HEK293 (cell line): ENCODE measurements at regions not wholly inside any gene's neighbourhood (a gene's known extent, or its start where the extent isn't known, plus 50 kb on each side); places are given as distances from the start of the nearest gene placed in this dataset.

Source experiments
- CTCF ChIA-PET: fragments of 350-600 bp; formaldehyde crosslinking; extraction: SDS; loops from one replicate; lab custom pipeline; 2021; ENCODE audit warnings: antibody characterized with exemption; lab: Yijun Ruan, JAX
- POLR2A ChIA-PET: fragments of 300-600 bp; formaldehyde crosslinking; extraction: SDS; loops from one replicate; lab custom pipeline; 2020; ENCODE audit warnings: antibody characterized with exemption, inconsistent platforms; lab: Yijun Ruan, JAX
- H3K27ac ChIP-seq: fragments of 200-500 bp; sonication (Bioruptor generic); 2 replicates; pipeline ENCODE4 v1.5.1; 2014; ENCODE audit warnings: low read depth, low read length, control low read depth, inconsistent platforms; ENCODE audit errors: extremely low read depth
- H3K36me3 ChIP-seq, 2 experiments: fragments of 200-500 bp in 1 of 2; sonication (Bioruptor generic) in 1 of 2; 1 replicate in 1 of 2; 2 replicates in 1 of 2; pipeline ENCODE4 v1.5.1; 2014 to 2017; ENCODE audit warnings: inconsistent platforms in 2 of 2, low read length in 2 of 2; ENCODE audit not compliant: control insufficient read depth in 2 of 2, insufficient read depth in 1 of 2
- H3K4me1 ChIP-seq: fragments of 200-500 bp; sonication (Bioruptor generic); 2 replicates; pipeline ENCODE4 v1.5.1; 2014; ENCODE audit warnings: mild to moderate bottlenecking, low read length, inconsistent platforms; ENCODE audit not compliant: control insufficient read depth, insufficient read depth
- H3K4me3 ChIP-seq: 2 replicates; pipeline ENCODE4 v1.5.1; 2011; ENCODE audit warnings: low read depth, mild to moderate bottlenecking, control low read depth, low read length, moderate library complexity
- H3K9me3 ChIP-seq: fragments of 200-500 bp; sonication (Bioruptor generic); 2 replicates; pipeline ENCODE4 v1.5.1; 2014; ENCODE audit warnings: low read depth, low read length, inconsistent platforms; ENCODE audit not compliant: control insufficient read depth, insufficient read depth
- ATF2 ChIP-seq: fragments of 450-650 bp; formaldehyde crosslinking; IDR thresholded peaks from 2 replicates; pipeline ENCODE4 v1.5.1; 2016; ENCODE audit warnings: missing biosample characterization, missing genetic modification characterization, low read depth
- GLI2 ChIP-seq: fragments of 450-650 bp; formaldehyde crosslinking; IDR thresholded peaks from 2 replicates; pipeline ENCODE4; 2017; ENCODE audit warnings: missing biosample characterization, missing genetic modification characterization, low read depth, borderline replicate concordance
- KLF10 ChIP-seq: fragments of 450-650 bp; IDR thresholded peaks from 2 replicates; pipeline ENCODE4 v1.5.1; 2018; ENCODE audit warnings: missing biosample characterization, mild to moderate bottlenecking, missing genetic modification characterization
- KLF7 ChIP-seq: fragments of 450-650 bp; formaldehyde crosslinking; IDR thresholded peaks from 2 replicates; pipeline ENCODE4 v1.5.1; 2016; ENCODE audit warnings: missing biosample characterization, missing genetic modification characterization, borderline replicate concordance
- KLF8 ChIP-seq: fragments of 450-650 bp; formaldehyde crosslinking; IDR thresholded peaks from 2 replicates; pipeline ENCODE4 v1.5.1; 2016; ENCODE audit warnings: missing biosample characterization, missing genetic modification characterization
- KLF9 ChIP-seq: fragments of 450-650 bp; formaldehyde crosslinking; IDR thresholded peaks from 2 replicates; pipeline ENCODE4 v1.5.1; 2016; ENCODE audit warnings: missing biosample characterization, missing genetic modification characterization, low read depth
- PBX3 ChIP-seq: sonication (generic); formaldehyde crosslinking; IDR thresholded peaks from 2 replicates; pipeline ENCODE4 v1.8.1; 2022; ENCODE audit warnings: mild to moderate bottlenecking, moderate library complexity, missing genetic modification reagents
- SP7 ChIP-seq: fragments of 450-650 bp; formaldehyde crosslinking; IDR thresholded peaks from 2 replicates; pipeline ENCODE4 v1.5.1; 2016; ENCODE audit warnings: missing biosample characterization, missing genetic modification characterization
- ZBTB21 ChIP-seq: fragments of 450-650 bp; formaldehyde crosslinking; IDR thresholded peaks from 2 replicates; pipeline ENCODE4 v1.5.1; 2017; ENCODE audit warnings: missing biosample characterization, missing genetic modification characterization
- ZFP41 ChIP-seq: fragments of 450-650 bp; formaldehyde crosslinking; IDR thresholded peaks from 2 replicates; pipeline ENCODE4 v1.5.1; 2016; ENCODE audit warnings: missing biosample characterization, missing genetic modification characterization, borderline replicate concordance
- ZIC2 ChIP-seq: fragments of 450-650 bp; formaldehyde crosslinking; IDR thresholded peaks from 2 replicates; pipeline ENCODE4 v1.5.1; 2016; ENCODE audit warnings: missing biosample characterization, missing genetic modification characterization
- ZNF10 ChIP-seq: fragments of 450-650 bp; formaldehyde crosslinking; IDR thresholded peaks from 2 replicates; pipeline ENCODE4 v1.5.1; 2017; ENCODE audit warnings: missing biosample characterization, missing genetic modification characterization
- ZNF138 ChIP-seq: fragments of 450-650 bp; formaldehyde crosslinking; IDR thresholded peaks from 2 replicates; pipeline ENCODE4 v1.5.1; 2016; ENCODE audit warnings: missing biosample characterization, missing genetic modification characterization, borderline replicate concordance
- ZNF157 ChIP-seq: fragments of 450-650 bp; formaldehyde crosslinking; IDR thresholded peaks from 2 replicates; pipeline ENCODE4 v1.5.1; 2016; ENCODE audit warnings: missing biosample characterization, missing genetic modification characterization
- ZNF18 ChIP-seq: fragments of 450-650 bp; formaldehyde crosslinking; IDR thresholded peaks from 2 replicates; pipeline ENCODE4 v1.5.1; 2016; ENCODE audit warnings: missing biosample characterization, missing genetic modification characterization
- ZNF404 ChIP-seq: fragments of 450-650 bp; formaldehyde crosslinking; IDR thresholded peaks from 2 replicates; pipeline ENCODE4 v1.5.1; 2017; ENCODE audit warnings: missing biosample characterization, missing genetic modification characterization
- ZNF433 ChIP-seq: fragments of 450-650 bp; formaldehyde crosslinking; IDR thresholded peaks from 2 replicates; pipeline ENCODE4 v1.5.1; 2016; ENCODE audit warnings: missing biosample characterization, missing genetic modification characterization, low read depth
- ZNF521 ChIP-seq: fragments of 450-650 bp; formaldehyde crosslinking; IDR thresholded peaks from 2 replicates; pipeline ENCODE4 v1.5.1; 2017; ENCODE audit warnings: missing biosample characterization, mild to moderate bottlenecking, missing genetic modification characterization
- ZNF600 ChIP-seq: fragments of 450-650 bp; formaldehyde crosslinking; IDR thresholded peaks from 2 replicates; pipeline ENCODE4 v1.5.1; 2016; ENCODE audit warnings: missing biosample characterization, missing genetic modification characterization
- ZNF654 ChIP-seq: fragments of 450-650 bp; formaldehyde crosslinking; IDR thresholded peaks from 2 replicates; pipeline ENCODE4 v1.5.1; 2016; ENCODE audit warnings: low read depth, missing biosample characterization, missing genetic modification characterization
- ZNF776 ChIP-seq: fragments of 450-650 bp; formaldehyde crosslinking; IDR thresholded peaks from 2 replicates; pipeline ENCODE4 v1.5.0; 2017; ENCODE audit warnings: missing biosample characterization, missing genetic modification characterization, borderline replicate concordance
- ZSCAN5A ChIP-seq: fragments of 450-650 bp; formaldehyde crosslinking; IDR thresholded peaks from 2 replicates; pipeline ENCODE4 v1.5.1; 2016; ENCODE audit warnings: missing biosample characterization, missing genetic modification characterization
- TF ChIP-seq, protein P1 (sequence below): fragments of 450-650 bp; formaldehyde crosslinking; IDR thresholded peaks from 2 replicates; pipeline ENCODE4 v1.5.1; 2017; ENCODE audit warnings: missing biosample characterization, missing genetic modification characterization

DNA sequence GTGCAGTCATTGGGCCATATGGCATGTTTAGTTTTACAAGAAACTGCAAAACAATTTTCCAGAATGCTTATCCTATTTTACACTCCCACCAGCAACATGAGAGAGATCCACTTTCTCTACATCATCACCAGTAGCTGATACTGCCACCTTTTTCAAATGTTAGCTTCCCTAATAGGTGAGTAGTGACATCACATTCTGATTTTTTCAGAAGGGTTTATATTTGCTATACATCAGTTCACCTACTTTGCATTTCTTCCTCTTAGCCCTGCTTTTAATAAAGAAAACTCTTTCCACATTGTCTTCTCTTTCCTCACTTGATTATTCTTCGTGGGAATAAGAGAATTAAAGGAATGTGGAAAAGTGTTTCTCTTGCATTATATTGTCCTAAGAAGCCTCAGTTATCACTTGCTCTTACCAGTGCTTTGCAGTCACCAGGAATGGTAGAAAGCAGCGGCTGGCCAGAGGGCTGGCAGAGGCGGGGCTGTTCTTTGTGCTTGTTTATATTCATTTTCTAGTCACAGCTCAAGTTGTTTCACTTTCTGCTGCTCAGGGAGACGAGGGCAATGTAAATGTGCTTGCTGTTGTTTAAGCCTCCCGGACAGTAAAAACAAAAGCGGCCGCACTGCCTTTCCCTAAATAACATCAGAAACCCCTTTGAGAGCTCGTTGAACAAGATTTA, 164.8 kb downstream of the HSD17B3 start (continued):
- TF ChIP-seq ZNF138 (no peak), ZNF600 (tag by site-specific recombination) (no peak), PBX3 (CRISPR knock-in tag) (no peak), ZNF10 (no peak), ZNF157 (tag by site-specific recombination) (no peak)

DNA sequence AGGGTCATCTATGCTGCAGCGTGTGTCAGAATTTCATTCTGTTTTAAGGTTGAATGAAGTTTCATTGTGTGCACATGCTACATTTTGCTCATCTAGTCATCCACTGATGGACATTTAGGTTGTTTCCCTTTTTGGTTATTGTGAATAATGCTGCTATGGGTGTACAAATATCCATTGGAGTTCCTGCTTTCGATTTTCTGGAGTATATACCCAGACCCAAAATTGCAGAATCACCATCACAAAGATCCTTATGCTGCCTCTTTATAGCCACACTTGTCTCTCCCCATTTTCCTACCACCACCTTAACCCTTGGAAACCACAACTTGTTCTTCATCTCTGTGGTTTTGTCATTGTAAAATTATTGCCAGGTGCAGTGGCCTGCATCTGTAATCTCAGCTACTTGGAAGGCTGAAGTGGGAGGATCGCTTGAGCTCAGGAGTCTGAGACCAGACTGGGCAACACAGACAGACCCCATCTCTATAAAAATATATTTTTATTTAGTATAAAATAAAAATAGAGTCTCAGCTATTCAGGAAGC, 166.2 kb downstream of the HSD17B3 start:
- ChIA-PET POLR2A (interaction anchor here (0.5 kb wide), 1 partner anchor 26 kb away, joined by 3 read pairs; no protein-coding TSS in a partner anchor), CTCF (no interaction called here)
- no peak overlapping the region for H3K4me3 ChIP-seq
- no peak overlapping the region for H3K27ac ChIP-seq
- H3K36me3 ChIP-seq: no peaks in the 10 kb centered on the region
- H3K4me1 ChIP-seq: peaks cover 10% of the 10 kb centered on the region
- no peaks in the 10 kb centered on the region for H3K9me3 ChIP-seq
- TF ChIP-seq ZNF521 (tag by site-specific recombination): no peak
- TF ChIP-seq ZFP41 (tag by site-specific recombination): no peak
- no peak for TF ChIP-seq KLF9 (tag by site-specific recombination)
- TF ChIP-seq GLI2 (tag by site-specific recombination): no peak
- no peak for TF ChIP-seq KLF10
- no peak for TF ChIP-seq ZNF433 (tag by site-specific recombination)

GRCh38 chr9:96135076-96135752, 166.8 kb downstream of the HSD17B3 start:
- CTCF ChIA-PET: no interaction called here
- H3K27ac ChIP-seq: no peak overlapping the region
- TF ChIP-seq KLF8 (tag by site-specific recombination): no peak
- TF ChIP-seq ZIC2: no peak
- TF ChIP-seq ZNF776 (tag by site-specific recombination): no peak
- TF ChIP-seq KLF7 (tag by site-specific recombination): no peak
- TF ChIP-seq SP7: no peak
- TF ChIP-seq, protein P1, sequence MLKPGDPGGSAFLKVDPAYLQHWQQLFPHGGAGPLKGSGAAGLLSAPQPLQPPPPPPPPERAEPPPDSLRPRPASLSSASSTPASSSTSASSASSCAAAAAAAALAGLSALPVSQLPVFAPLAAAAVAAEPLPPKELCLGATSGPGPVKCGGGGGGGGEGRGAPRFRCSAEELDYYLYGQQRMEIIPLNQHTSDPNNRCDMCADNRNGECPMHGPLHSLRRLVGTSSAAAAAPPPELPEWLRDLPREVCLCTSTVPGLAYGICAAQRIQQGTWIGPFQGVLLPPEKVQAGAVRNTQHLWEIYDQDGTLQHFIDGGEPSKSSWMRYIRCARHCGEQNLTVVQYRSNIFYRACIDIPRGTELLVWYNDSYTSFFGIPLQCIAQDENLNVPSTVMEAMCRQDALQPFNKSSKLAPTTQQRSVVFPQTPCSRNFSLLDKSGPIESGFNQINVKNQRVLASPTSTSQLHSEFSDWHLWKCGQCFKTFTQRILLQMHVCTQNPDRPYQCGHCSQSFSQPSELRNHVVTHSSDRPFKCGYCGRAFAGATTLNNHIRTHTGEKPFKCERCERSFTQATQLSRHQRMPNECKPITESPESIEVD (tag by site-specific recombination): no peak
- TF ChIP-seq ZSCAN5A (tag by site-specific recombination): no peak
- no peak for TF ChIP-seq ZNF654 (tag by site-specific recombination)
- TF ChIP-seq ZNF18 (tag by site-specific recombination): no peak
- TF ChIP-seq ZNF404: no peak
- no peak for TF ChIP-seq ATF2
- TF ChIP-seq ZBTB21: no peak

More at GRCh38 chr9:96135076-96135752, 166.8 kb downstream of the HSD17B3 start:
- Histone ChIP-seq H3K4me3 (no peak overlapping the region), H3K36me3 (no peaks in the 10 kb centered on the region), H3K4me1 (peaks cover 10% of the 10 kb centered on the region), H3K9me3 (no peaks in the 10 kb centered on the region)
- POLR2A ChIA-PET: interaction anchor here (0.5 kb wide), 1 partner anchor 26 kb away, joined by 3 read pairs; no protein-coding TSS in a partner anchor
